ENCODE measurements at regions not wholly inside any gene's neighbourhood (a gene's known extent, or its start where the extent isn't known, plus 50 kb on each side); places are given as distances from the start of the nearest gene placed in this dataset.
A peak's percentile ranks its signal among the peaks of the same experiment; 100 is the strongest.

DNA sequence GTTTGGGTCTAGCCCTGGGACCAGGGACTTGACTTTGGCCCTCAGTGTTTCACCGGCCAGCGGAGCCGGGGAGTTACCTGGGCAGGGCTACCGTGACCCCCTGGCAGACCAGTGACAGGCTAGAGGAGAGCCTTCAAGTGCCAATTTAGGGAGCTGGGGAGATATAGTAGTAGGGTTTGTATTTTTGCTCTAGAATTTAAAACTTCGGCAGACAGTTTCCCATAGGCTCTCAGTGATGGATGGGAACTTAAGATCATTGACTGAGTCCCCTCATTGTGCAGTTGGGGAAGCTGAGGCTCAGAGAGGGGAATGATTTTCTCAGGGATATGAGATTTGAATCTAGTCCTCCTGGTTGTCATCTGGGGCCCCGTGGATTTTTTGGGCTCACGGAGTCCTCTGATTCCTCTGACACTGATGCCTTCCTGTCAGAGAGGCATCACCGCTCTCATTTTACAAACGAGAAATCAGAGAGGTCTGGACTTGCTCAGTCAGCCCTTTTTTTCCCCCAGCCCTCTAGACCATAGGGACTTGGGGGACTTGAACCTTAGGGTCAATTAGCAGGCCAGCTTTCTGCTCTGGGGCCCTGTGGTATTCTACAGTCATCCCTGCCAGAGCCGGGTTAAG is 58.3 kb upstream of the ACOT11 start:
- intact Hi-C loops (cut with DNase I; ENCODE audit: low total_unique reads) (loop anchor here (1.0 to 5.0 kb wide), 6 partner anchors 179 to 600 kb away; partner anchors contain the start of genes CYB5RL, MRPL37, TCEANC2 and TMEM59), in situ Hi-C loops (cut with MboI; ENCODE audit: low sequenced_read_pairs in 4 of 4) (loop anchor here (5.0 to 25.0 kb wide), 7 partner anchors 82 to 425 kb away; partner anchors contain the start of genes SSBP3 (in 2 of the 4), CYB5RL (in 1 of the 4) and MRPL37 (in 1 of the 4))
- Histone ChIP-seq H3K4me3 (peak overlapping the region in 3 of 4 donors; percentile 77 to 86 (median 84)), H3K27ac (peak overlapping the region; percentile 92 to 95 (median 94)), H3K27me3 (no peaks in the 10 kb centered on the region), H3K4me1 (peaks cover 11 to 15% of the 10 kb centered on the region in 2 donors), H3K9me3 (no peaks in the 10 kb centered on the region), H3K36me3 (no peaks in the 10 kb centered on the region)
- TF ChIP-seq, protein P1, sequence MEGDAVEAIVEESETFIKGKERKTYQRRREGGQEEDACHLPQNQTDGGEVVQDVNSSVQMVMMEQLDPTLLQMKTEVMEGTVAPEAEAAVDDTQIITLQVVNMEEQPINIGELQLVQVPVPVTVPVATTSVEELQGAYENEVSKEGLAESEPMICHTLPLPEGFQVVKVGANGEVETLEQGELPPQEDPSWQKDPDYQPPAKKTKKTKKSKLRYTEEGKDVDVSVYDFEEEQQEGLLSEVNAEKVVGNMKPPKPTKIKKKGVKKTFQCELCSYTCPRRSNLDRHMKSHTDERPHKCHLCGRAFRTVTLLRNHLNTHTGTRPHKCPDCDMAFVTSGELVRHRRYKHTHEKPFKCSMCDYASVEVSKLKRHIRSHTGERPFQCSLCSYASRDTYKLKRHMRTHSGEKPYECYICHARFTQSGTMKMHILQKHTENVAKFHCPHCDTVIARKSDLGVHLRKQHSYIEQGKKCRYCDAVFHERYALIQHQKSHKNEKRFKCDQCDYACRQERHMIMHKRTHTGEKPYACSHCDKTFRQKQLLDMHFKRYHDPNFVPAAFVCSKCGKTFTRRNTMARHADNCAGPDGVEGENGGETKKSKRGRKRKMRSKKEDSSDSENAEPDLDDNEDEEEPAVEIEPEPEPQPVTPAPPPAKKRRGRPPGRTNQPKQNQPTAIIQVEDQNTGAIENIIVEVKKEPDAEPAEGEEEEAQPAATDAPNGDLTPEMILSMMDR (IDR thresholded peaks at IDR 0.05 in 4 of 5, conservative IDR thresholded peaks at IDR 0.05 in 1 of 5), result peak in 1 of 5 experiments; percentile 5
- no peak for TF ChIP-seq POLR2A (IDR thresholded peaks at IDR 0.05)
- ATAC-seq (no peak), DNase-seq (no peak)

DNA sequence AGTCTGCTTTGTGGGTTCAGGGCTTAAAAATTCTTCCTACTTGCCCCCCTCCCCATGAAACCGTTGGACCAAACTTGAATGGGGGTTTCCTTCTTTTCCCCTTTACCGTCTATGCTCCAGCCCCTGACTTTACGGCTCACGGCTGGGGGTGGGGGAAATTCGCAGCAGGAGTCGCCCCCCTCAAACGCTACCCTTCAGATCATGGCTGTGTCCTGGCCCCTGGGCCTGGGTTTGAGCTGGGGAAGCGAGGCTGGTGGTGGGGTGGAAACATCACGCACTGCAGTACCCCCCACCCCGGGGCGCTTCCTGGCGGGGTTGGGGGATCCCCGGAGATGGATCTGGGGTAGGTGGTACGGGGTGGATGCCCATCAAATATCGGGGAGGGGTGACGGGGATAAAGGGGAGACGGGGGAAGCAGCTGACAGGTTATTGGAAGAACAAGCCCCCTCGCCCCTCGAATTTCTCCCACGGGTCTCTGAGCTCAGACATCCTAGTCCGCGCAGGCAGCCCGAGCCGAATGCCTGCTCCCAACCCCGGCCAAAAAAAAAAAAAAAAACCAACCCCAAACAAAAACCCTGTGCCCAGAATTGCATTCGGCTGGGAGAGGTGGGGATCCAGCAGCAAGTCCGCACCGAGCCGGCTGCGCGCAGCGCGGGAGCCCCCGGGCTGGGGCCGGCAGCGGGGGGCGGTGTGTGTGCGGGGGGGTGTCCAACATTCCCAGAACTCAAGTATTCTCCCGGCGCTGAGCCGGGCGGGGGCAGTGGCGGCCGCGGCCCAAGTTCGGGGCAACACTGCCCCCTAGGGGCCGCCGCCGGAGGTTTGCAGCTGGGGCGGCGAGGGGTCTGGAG is 59.0 kb upstream of the ACOT11 start:
- DNase-seq, result peak; percentile 51 to 62
- in situ Hi-C loops (cut with MboI; ENCODE audit: low sequenced_read_pairs in 4 of 4), result loop anchor here (5.0 to 25.0 kb wide), 5 partner anchors 82 to 367 kb away; partner anchors contain the start of genes SSBP3 (in 2 of the 4), CYB5RL (in 1 of the 4) and MRPL37 (in 1 of the 4)

DNA sequence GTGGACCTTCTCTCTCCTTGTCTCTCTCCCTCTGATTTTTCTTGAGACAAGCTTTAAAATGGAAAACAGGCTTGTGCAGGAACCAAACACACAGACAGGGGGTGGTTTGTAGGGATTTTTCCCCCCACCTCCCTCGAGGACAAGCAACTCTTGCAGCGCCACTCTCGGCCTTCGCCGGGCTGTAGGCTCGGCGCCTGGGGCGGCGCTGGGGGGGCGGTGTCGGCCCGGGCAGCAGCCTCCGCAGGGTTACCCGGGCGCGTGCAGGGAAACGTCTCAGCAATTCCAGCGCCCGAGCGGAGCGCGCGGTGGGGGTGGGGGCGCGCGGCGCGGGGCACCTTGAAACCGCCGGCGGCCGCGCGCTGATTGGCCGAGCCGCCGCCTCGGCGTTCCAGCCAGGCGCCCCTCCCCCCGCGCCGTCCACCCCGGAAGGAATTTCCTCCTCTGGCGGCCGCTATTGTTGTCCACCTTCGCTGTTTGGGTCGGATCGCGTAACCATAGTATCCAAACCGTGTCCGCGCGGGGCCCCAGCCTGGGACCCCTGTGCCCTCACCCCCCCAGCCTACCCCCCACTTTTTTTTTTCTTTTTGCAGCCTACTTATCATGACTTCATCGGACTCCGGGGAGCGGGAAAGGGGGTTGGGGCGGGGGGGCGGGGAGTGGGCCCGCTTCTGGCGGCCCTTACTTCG is 59.8 kb upstream of the ACOT11 start:
- H3K4me1 ChIP-seq, result peaks cover 11 to 24% of the 10 kb centered on the region in 2 donors
- ATAC-seq, result peak; percentile 78 to 79

More for the DNA sequence above, 59.0 kb upstream of the ACOT11 start:
- Histone ChIP-seq H3K4me1 (peaks cover 11 to 20% of the 10 kb centered on the region in 2 donors), H3K9me3 (no peaks in the 10 kb centered on the region), H3K4me3 (peak overlapping the region; percentile 77 to 89 (median 85)), H3K36me3 (no peaks in the 10 kb centered on the region), H3K27ac (peak overlapping the region; percentile 92 to 95 (median 94)), H3K27me3 (no peaks in the 10 kb centered on the region)
- ATAC-seq, result peak; percentile 67 to 70
- TF ChIP-seq, protein P1 (IDR thresholded peaks at IDR 0.05 in 4 of 5, conservative IDR thresholded peaks at IDR 0.05 in 1 of 5), result peak; percentile 96 to 99 (median 97)
- TF ChIP-seq POLR2A (IDR thresholded peaks at IDR 0.05), result no peak
- intact Hi-C loops (cut with DNase I; ENCODE audit: low total_unique reads), result loop anchor here (1.0 to 5.0 kb wide), 9 partner anchors 82 to 600 kb away; partner anchors contain the start of genes CYB5RL, MRPL37, TCEANC2 and TMEM59

More for the DNA sequence above, 59.8 kb upstream of the ACOT11 start:
- DNase-seq, result peak; percentile 88 to 90
- in situ Hi-C loops (cut with MboI; ENCODE audit: low sequenced_read_pairs in 4 of 4) (loop anchor here (5.0 to 25.0 kb wide), 5 partner anchors 81 to 366 kb away; partner anchors contain the start of genes SSBP3 (in 2 of the 4), CYB5RL (in 1 of the 4) and MRPL37 (in 1 of the 4)), intact Hi-C loops (cut with DNase I; ENCODE audit: low total_unique reads) (loop anchor here (1.0 to 5.0 kb wide), 5 partner anchors 81 to 436 kb away; partner anchors contain the start of genes CYB5RL, MRPL37, TCEANC2 and TMEM59)
- H3K27ac ChIP-seq, result peak overlapping the region; percentile 92 to 95 (median 94)
- no peaks in the 10 kb centered on the region for H3K27me3 ChIP-seq
- H3K36me3 ChIP-seq, result no peaks in the 10 kb centered on the region
- TF ChIP-seq, protein P1 (IDR thresholded peaks at IDR 0.05 in 4 of 5, conservative IDR thresholded peaks at IDR 0.05 in 1 of 5), result peak in 3 of 5 experiments; percentile 5 to 46 (median 27)
- TF ChIP-seq POLR2A (IDR thresholded peaks at IDR 0.05), result peak; percentile 30 to 38
- H3K9me3 ChIP-seq, result no peaks in the 10 kb centered on the region
- H3K4me3 ChIP-seq, result peak overlapping the region; percentile 77 to 89 (median 85)
